HG03060 (cell line): ENCODE measurements at regions not wholly inside any gene's neighbourhood (a gene's known extent, or its start where the extent isn't known, plus 50 kb on each side); places are given as distances from the start of the nearest gene placed in this dataset.

Experiments used
- ATAC-seq: cut with Tn5 transposase; IDR thresholded peaks from one replicate; pipeline ENCODE4 v1.9.1; 2021; ENCODE audit warnings: low read depth, moderate number of reproducible peaks; ENCODE audit not compliant: unreplicated experiment

DNA sequence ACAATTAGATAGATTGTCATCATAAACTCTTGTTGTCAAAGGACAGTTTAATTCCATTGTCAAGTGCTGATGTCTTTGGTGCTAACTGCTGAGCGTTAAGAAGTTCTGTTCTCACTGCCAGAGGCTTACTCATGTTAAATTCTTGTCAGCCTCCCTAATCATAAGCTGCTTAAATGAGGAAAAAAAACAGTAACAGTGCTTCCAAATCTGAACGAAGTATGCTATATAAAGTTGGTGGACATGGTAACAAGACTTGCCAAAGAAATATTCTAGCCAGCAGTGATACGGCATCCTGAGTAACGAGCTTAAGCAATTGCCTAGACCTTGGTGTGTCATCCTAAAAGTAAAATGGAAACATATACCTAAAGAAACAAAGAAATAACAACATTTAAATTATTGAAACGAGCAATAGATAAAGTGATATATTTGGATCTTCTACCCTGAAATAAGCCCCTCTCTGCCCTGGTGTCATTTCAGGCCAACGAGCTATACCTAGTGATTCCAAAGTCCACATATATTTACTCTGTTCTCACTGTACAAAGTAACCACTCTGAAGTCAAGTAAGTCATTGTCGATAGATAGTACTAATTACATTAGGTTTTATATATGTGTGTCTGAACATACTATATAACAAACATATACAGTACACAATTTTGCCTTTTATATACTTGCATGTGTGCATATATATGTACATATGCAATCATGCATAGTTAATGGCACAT is 339.7 kb upstream of the HS3ST1 start:
- ATAC-seq: no peak

DNA sequence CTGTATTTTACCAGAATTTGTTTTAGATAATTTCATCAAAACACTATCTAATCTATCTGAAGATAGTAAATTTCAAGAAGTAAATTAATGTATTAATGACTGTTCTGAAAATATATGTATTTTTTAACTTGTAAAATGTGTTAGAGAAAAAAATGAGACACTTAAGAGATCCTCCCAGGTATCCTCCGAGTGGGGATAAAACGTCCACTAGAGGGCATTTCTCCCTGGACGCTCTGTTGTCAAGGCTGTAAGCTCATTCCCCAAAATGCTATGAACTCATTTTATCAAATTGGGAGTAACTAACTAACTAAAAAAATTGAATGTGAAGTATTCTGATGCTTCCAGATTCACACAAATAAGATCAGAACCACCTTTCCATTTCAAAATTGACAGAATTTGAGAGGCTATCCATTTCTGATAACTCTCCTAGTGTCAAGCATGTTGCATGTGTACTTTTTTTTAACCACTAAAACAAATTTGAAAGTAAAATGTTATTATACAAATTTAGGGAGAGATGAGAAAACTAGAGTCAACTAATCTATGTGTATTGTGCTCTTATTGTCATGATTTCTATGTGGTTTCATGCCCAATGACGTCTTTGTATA is 337.3 kb upstream of the HS3ST1 start:
- ATAC-seq: no peak

DNA sequence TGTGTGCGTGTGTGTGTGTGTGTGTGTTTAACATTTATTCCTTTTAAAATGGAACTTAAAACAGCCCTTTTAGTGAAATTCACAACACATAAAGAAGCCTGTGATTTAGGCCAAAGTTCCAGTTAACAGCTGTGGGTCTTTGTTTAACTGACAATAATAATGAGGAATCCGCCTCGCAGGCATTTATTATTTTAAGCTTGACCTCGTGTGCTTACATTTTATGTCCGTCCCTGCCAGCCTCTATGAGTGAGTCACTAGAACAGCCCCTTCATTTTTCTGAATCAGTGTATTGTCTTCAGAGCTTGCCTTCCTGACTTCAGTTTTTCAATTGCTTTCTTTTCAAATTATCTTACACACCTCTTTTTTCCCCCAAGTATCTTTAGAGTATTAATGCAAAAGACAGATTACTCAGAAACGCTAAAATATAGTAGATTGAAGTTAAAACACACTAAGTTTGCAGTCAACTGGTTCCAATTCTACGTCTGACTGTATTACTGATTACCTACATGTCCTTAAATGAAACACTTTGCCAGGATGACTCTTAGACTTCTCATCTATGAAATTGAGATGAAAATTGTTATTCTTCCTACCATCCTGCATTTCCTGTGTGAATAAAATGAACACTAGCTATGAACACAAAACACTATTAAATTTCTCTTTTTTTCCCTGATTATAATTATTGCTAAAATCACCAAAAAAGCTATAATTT is 319.6 kb upstream of the HS3ST1 start:
- ATAC-seq: no peak

DNA sequence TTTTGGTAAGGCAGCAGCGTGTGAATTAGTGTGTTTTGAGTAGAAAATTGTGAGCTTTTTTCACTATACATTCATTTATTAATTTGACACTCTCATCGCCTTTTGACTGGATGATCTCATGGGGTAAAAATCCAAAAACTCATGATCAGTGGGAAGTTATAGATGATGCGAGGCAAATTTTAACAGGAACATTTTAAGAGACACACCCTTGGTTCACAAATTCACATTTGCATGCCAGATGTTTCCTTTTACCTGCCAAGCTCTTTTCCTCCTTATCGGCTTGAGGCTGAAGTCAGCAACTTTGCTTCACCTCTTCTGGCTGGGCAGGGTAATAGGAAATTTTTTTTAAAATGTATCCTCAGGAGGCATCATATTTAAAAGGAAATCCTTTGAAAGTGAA is 318.0 kb upstream of the HS3ST1 start:
- ATAC-seq: no peak

DNA sequence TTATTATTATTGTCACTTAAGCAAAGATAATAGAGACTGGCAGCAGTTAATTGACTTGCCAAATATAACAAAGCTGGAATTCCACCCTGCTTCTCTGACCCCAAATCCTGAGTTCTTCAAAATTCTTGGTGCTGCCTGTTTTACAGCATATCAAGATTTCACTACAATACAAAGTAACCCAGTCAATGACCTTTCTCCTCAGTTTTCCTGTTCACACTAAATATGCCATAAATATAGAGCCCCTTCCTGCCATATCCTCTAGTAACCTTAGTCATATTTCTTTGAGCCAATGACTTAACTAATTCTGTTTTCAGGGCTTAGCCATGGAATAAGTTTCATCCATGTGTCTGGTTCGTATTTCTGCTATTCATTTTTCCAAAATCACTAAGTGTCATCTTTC is 315.3 kb upstream of the HS3ST1 start:
- ATAC-seq: no peak

DNA sequence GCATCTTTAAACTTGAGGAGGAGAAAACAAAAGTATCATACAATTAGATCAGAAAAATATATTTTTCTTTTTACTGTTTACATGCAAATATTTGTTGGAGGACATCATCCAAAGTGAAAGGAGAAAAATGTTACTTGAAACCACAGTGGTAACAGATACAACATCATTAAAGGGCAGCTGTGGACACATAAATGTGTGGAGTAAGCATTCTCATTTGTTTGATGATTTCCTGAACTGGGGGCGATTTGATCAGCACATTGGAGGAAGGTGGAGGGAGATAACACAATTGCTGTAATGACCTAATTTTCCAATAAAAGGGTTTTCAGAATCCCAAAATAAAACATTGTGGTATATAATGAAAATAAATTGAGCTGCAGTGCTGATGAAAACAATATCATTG is 314.5 kb upstream of the HS3ST1 start:
- no peak for ATAC-seq

DNA sequence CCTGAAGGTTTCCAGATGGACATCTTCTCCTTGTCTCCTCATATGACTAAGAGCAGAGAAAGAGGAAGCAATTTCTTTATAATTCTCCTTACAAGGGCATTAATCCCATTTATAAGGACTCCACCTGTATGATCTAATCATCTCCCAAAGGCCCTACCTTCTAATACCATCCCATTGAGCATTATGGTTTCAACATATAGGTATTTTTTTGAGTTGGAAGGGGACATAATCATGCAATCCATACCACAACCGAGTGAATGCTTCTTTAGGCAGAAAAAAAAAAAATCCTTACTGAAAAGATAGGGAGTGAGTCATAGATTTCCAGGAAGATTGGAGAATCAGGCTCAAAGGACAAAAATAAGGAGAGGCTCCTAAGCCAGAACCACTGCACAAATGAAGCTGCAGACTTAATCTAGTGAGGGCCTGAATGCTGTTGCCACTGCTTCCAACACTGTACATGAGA is 312.5 kb upstream of the HS3ST1 start:
- ATAC-seq: no peak

DNA sequence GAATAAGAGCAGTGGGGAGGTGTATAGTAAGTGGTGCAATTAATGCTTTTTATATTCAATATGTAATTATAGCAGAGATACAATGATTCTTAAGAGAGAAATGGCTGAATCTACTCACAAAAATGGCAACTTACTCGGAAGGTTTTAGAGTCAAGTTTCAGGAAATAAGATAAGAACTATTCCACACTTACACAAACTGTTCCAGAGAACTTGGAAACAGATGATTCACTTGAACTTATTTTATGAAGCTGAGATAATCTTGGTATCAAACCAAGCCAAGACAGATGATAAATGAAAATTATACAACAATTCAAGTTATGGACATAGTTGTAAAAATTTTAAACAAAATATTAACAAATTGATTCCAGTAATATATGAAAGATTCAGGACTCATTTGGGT is 311.3 kb upstream of the HS3ST1 start:
- no peak for ATAC-seq

DNA sequence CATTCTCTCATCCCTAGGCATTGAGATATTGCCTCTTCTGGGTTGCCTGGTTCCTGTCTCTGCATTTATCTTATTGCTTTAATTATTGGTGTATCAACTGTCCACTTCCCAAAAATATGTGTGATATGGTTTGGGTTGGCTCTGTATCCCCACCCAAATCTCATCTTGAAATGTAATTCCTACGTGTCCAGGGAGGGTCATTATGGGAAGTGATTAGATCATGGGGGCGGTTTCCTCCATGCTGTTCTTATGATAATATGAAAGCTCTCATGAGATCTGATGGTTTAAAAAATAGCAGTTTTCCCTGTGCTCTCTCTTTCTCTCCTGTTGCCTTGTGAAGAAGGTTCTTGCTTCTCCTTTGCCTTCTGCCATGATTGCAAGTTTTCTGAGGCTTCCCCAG is 308.3 kb upstream of the HS3ST1 start:
- no peak for ATAC-seq

DNA sequence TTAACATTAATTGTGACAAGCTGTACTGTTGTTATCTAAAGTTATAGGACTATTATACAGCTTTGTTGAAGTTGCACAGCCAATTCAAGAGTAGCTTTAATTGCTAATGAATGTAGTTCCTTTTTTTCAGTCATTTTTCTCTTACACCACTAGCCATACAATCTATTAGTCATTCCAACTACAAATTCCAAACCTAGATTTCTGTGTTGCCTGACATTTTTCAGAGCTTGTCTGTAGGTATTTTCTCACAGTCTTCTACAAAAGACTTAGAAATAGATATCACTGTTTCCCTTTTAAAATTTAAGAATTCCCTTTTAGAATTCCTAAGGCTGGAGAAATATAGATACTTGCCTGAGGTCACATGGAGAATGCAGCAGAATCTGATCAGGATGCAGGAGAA is 307.0 kb upstream of the HS3ST1 start:
- no peak for ATAC-seq

DNA sequence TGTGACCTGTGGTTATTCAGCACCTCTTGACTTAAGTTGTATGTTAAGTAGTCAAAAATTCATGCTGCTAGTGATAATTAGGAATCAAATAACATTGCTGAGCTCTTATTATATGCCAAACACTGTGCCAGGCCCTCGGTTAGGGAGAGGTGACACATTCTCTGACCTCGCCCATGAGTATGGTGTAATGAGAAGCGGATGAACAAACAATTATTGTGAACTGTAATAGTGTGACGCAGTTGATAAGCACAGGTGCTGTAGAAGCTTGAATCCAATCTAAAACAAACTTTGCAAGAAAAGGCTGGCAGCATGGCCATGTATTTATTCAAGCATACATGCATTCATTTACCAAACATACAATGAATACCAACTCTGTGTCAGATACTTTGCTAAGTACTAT is 303.5 kb upstream of the HS3ST1 start:
- no peak for ATAC-seq

DNA sequence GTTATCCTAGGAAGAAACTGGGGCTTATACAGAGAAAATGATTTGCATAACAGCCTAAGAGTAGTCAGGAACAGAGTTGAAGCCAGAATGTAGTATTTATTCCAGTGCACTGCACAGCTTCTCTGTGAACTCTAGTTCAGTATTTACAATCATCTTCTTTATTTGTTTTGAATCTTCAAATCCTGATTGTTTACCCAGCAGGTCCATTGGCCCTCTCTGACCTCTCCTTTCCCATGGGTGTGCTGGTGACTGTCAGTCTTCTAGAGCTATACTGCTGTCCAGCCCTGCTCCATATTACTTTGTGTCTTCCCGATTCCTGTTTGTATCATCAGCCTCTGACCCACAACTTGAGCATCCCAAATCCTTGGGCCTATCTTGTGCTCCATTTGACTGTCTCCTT is 301.9 kb upstream of the HS3ST1 start:
- no peak for ATAC-seq

DNA sequence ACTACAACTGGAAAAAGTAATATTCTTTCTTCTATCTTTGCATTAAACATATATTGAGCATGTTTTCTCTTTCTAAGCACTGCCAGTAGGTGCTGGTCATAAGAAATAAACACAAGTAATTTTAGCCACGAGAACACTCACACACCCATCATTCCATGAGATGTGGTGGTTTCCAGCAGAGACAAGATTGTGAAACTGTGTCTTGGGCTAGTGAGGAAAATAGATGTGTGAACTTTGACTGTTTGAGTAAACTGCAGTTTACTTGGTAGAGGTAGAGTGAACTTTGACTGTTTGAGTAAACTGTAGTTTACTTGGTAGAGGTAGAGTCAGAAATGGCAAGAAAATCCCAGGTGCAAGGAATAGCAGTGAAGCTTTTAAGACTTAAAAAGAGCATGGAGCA is 300.9 kb upstream of the HS3ST1 start:
- ATAC-seq: no peak

DNA sequence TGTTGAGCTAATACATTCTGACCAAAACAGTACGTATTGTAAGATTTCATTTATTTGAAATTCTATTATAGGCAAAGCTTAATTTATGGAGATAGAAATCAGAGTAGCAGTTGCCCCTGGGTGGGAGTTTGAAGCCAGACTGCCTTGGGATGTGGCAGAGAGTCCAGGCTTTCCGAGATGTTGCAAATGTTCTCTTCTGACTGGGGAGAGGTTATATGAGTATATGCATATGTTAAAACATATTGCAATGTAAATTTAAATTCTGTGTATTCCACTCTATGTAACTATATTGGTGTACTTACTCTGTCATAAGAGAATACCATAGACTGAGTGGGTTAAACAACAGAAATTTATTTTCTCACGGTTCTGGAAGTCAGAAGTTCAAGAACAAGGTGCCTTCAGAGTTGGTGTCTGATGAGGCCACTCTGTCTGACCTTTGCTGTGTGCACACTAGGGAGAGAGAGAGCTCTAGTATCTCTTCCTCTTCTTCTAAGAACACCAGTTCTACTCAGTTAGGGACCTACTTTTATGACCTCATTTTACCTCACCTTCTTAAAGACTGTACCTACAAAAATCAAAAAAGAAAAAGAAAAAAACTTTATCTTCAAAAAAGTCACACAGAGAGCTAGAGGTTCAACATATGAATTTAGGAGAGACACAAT is 299.3 kb upstream of the HS3ST1 start:
- ATAC-seq: no peak

DNA sequence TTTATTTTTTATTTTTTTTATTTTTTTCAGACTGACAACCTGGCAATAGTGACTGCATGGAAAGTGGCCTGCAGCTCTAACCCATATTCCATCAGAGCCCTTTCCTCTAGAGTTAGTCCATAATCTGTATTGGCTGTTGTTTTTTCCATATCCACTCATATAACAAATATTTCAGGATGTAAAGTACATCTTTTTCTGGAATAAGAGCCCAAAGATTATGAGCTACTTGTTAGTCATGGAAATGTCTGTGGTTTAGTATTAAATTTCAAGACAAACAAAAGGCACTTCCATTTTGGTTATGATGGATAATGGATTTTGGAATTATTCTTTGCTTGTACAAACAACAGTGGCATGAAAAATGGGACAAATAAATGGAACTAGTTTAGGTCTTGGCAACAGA is 296.0 kb upstream of the HS3ST1 start:
- no peak for ATAC-seq

DNA sequence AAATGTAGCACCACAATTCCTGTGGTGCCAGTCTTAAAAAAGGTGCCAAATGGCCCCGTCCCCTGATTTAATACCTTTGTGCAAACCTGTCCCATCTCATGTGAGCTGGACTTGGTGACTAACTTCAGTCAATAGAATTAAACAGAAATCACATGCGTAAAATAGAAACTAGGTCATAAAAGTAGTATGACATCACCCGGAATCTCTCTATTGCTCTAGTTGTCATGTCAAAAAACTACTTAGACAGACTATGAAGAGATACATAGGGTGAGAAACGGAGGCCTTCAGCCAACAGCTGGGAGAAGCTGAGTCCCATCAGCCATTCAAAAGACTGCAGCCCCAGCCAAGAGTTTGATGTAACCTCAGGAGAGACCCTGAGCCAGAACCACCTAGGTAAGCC is 293.5 kb upstream of the HS3ST1 start:
- no peak for ATAC-seq

DNA sequence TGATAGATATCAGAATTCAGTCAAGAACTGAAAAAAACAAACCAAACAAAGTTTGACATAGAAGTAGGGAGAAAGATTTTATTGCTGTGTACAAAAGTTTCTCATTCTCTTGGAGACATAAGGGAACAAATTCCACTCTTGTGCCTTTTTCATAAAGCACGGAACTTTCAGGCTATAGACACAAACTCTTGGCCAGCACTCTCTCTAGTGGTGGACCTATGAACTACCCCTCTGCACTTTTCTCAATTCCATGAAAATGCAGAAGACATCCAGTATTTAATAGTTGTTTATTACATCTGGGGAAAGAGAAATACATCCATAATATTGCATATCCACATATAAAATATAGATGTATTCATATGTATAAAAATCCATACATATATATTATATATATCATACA is 291.6 kb upstream of the HS3ST1 start:
- ATAC-seq: no peak

DNA sequence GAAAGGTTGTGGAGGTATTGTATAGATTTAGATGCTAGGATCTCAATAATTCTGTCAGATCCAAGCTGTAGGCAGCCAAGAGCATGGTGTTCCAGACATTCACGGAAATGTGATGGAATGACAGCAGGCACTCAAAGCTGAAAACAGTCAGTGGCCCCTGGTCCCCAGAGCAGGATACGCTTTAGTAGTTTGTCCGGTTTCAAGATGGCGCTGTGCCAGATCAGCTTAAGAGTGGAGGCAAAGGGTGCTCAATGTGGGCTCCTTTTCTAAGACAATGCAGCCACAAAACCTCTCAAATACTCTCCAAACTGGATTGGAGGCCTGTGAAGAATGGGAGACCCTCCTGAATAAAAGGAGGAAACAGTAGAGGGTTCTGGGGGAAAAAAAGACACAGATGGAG is 291.2 kb upstream of the HS3ST1 start:
- ATAC-seq: no peak

DNA sequence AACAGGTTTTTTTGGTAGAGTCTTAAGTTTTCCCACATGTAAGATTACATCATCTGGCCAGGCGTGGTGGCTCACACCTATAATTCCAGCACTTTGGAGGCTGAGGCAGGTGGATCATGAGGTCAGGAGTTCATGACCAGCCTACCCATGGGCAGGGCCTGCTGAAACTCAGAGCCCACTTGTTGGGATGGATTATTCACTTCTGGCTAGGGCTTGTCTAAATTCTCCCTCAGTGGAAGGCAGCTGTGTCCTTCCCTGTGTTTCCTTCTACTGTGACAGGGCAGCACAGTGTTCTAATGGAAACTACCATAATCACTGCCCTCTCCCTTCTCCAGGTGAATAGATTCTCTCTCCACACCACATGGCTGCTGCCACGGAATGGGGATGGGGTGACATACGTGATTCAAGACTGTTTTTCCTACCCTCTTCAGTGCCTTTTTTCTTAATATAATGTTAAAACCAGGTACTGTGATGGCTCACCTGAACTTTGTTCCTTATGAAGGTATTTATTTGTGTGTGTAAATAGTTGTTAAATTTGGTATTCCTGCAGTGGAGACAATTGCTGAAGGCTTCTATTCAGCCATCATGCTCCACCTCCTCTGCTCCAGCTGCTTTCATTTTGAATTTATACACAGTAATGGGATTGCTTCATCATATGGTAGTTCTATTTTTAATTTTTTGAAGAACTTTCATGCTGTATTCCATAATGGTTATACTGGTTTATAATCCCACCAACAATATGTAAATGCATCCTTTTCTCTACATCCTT is 287.2 kb upstream of the HS3ST1 start:
- no peak for ATAC-seq

DNA sequence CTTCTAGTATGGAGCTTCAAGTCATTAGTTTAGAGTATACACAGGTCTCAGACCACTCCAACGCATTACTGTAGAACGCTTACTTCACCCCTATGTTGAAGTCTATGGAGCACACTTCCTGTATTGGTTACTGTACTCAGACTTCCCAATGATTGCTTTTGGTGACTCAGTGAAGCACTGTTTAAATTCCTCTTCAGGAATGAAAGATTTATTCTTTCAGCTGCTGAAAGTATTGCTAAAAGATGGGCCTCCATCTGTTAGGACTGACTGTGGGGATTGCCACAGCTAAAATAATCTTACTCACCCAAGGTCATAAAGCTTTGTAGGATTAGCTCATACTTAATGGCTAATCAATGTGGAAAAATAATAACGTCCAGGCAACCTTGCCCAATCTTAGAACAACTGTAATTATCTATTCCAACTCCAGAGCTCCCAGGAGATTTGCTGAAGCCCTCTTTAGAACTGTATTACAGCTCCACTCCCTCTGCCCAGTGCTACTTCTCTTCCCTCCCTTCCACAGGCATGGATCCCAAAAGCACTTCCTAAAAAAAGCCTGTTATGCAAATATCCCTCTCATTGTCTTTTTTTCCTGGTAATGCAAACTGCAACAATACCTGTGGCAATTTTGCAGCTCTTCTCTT is 281.9 kb upstream of the HS3ST1 start:
- no peak for ATAC-seq
